CD4-positive, alpha-beta T cell treated with Interferon gamma for 1 hour (primary cell): ENCODE measurements at regions not wholly inside any gene's neighbourhood (a gene's known extent, or its start where the extent isn't known, plus 50 kb on each side); places are given as distances from the start of the nearest gene placed in this dataset.
"Not testable (repeated sequence)": the region's sequence is repeated elsewhere in the genome, so short reads cannot be mapped to it uniquely, and the experiment has no call there.

Experiments
- DNase-seq: peaks from one replicate; pipeline ENCODE4 v3.0.0-alpha.2; 2020

GRCh38 chr2:220586980-220587530 is 959.6 kb downstream of the SLC4A3 start:
- DNase-seq = no peak

GRCh38 chr2:220588148-220588547 is 960.7 kb downstream of the SLC4A3 start:
- no peak for DNase-seq

- DNase-seq = no peak
Observed at GRCh38 chr2:220590476-220590875, 963.0 kb downstream of the SLC4A3 start.

GRCh38 chr2:220593526-220593925 is 966.1 kb downstream of the SLC4A3 start:
- DNase-seq = no peak

GRCh38 chr2:220601674-220602073 is 970.4 kb downstream of the EPHA4 start:
- no peak for DNase-seq

- not testable (repeated sequence) for DNase-seq
Observed at GRCh38 chr2:220613004-220613403, 959.1 kb downstream of the EPHA4 start.

- DNase-seq = no peak
Observed at GRCh38 chr2:220614064-220614463, 958.0 kb downstream of the EPHA4 start.

GRCh38 chr2:220619525-220620220 is 952.4 kb downstream of the EPHA4 start:
- no peak for DNase-seq

- DNase-seq = no peak
Observed at GRCh38 chr2:220626603-220627002, 945.5 kb downstream of the EPHA4 start.

- DNase-seq = no peak
Observed at GRCh38 chr2:220628252-220628651, 943.9 kb downstream of the EPHA4 start.

- no peak for DNase-seq
Observed at GRCh38 chr2:220641137-220641536, 931.0 kb downstream of the EPHA4 start.

- no peak for DNase-seq
Observed at GRCh38 chr2:220646424-220646823, 925.7 kb downstream of the EPHA4 start.

GRCh38 chr2:220648628-220649027 is 923.5 kb downstream of the EPHA4 start:
- DNase-seq = no peak

- no peak for DNase-seq
Observed at GRCh38 chr2:220653776-220654175, 918.3 kb downstream of the EPHA4 start.

GRCh38 chr2:220654322-220654721 is 917.8 kb downstream of the EPHA4 start:
- no peak for DNase-seq

- no peak for DNase-seq
Observed at GRCh38 chr2:220660277-220661145, 911.6 kb downstream of the EPHA4 start.

- no peak for DNase-seq
Observed at GRCh38 chr2:220662431-220662830, 909.7 kb downstream of the EPHA4 start.

- DNase-seq = no peak
Observed at GRCh38 chr2:220663065-220663464, 909.0 kb downstream of the EPHA4 start.

- DNase-seq = no peak
Observed at GRCh38 chr2:220664272-220665107, 907.6 kb downstream of the EPHA4 start.

- DNase-seq = no peak
Observed at GRCh38 chr2:220665108-220665471, 907.0 kb downstream of the EPHA4 start.

GRCh38 chr2:220669324-220669723 is 902.8 kb downstream of the EPHA4 start:
- no peak for DNase-seq

GRCh38 chr2:220670511-220670910 is 901.6 kb downstream of the EPHA4 start:
- no peak for DNase-seq
